GM18508 (cell line): ENCODE measurements at regions not wholly inside any gene's neighbourhood (a gene's known extent, or its start where the extent isn't known, plus 50 kb on each side); places are given as distances from the start of the nearest gene placed in this dataset.

Experiments used
- ATAC-seq: cut with Tn5 transposase; IDR thresholded peaks from one replicate; pipeline ENCODE4 v1.9.1; 2021; ENCODE audit warnings: moderate number of reproducible peaks; ENCODE audit not compliant: insufficient read depth, unreplicated experiment

- ATAC-seq, result no peak
These were observed 262.4 kb upstream of the SALL3 start for GRCh38 chr18:78717051-78717765.

DNA sequence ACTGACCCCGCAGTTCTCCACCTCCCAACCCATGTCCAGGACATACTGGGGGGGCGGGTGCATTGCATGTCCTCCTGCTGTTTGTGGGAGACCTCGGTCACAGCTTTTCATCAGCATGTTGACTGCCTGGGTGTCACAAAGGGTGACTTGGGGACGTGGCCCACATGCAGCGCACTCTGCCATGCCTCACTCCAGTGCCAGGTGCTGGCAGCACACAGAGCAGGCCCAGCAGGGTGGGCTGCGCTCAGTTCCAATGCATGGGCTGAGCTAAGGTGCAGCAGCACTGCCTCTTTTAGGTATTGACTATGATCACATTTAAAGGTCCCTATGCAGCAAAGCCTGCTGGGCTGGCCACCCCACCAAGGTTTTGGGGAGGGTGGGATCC is 261.9 kb upstream of the SALL3 start:
- no peak for ATAC-seq

DNA sequence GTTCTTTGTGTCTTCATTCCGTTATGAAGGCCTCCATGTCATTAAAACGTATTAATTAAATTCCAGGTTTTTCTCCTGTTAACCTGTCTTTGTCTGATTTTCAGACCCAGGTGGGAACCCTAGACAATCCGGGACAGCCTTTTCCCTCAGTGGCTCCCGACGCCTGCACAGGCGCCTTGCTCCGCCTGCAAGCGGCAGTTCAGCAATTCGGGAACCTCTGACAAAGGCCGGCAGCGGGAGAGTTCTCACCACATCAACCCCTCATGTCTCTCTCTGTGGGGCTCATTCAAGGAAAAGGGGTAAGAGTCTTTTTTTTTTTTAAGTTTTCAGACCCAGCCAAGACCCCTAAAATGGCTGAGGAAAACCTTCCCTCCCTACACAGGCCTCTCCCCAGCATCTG is 259.8 kb upstream of the SALL3 start:
- ATAC-seq, result no peak

DNA sequence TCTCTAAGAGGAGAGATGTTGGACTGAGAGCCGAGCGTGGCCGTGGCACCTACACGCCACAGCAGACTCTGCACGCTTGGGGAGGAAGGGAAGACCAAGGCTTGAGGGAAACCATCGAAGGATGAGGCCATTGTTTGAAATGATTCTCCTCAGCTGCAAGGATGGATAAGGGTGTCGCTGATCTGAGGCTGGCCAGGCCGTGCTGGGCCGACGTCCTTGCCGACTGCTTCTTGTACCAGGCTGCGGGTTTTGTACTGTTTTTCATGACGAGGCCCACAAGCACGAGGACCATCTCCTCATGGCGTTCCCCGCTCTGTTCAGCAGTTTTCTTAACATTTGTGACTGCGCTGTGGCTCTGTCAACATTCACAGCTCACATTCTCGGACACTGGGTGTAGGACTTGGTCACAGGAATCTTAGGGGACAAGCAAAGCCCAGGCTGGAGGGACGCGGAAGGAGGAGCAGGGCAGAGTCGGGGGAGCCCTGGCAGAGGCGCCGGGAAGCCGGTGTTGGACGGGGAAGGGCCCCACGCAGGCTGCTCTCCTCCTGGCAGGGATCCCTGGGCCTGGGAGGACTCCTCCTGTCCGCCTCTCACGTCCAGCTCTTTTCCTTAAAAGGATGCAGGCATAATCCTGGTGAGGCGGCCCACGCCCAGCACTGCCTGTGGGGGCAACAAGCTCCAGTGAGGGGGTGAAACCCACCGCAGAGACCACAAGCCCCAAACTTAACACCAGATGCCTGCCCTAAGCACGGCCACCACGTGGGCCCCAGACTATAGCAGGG is 259.0 kb upstream of the SALL3 start:
- no peak for ATAC-seq

- ATAC-seq, result no peak
These were observed 258.3 kb upstream of the SALL3 start for GRCh38 chr18:78721238-78721875.

DNA sequence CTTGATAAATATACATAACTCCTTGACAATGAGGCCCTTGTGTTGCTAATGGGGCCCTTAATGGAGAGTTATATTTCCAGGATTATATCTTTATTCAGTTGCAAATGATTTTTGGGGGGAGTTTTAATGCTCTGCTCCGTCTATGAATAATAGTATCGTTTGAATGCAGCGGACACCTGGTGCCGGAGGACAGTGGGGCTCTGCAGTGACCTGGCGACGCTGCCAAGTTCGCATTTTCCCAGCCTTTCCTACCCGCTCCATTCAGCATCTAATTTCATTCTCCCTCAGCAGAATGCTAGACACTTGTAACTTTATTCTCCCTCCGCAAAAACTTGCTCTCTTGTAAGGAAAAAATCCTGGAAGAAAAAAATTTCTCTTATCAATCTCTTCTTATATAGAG is 257.6 kb upstream of the SALL3 start:
- ATAC-seq, result no peak

DNA sequence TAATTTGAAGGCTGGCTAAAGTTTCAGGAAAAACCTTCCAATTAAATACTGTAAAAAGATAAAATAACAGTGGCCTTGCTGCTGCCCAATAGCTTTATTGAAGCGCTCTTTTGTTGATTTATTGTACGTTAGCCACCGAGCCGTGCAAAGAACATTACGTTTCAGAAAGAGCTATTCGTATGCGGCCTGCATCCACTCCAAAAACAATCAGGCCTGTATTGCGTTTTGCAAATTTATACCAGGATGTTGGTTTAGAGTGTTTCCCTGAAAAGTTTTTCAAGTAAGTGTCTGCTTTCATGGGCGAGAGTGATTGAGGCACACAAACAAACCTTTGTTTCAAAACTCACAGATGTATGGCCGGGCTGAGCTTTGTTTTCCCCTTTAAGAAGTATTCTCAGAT is 257.2 kb upstream of the SALL3 start:
- ATAC-seq, result no peak

- no peak for ATAC-seq
These were observed 256.5 kb upstream of the SALL3 start for GRCh38 chr18:78722929-78723710.

GRCh38 chr18:78724214-78724914 is 255.3 kb upstream of the SALL3 start:
- ATAC-seq, result no peak

DNA sequence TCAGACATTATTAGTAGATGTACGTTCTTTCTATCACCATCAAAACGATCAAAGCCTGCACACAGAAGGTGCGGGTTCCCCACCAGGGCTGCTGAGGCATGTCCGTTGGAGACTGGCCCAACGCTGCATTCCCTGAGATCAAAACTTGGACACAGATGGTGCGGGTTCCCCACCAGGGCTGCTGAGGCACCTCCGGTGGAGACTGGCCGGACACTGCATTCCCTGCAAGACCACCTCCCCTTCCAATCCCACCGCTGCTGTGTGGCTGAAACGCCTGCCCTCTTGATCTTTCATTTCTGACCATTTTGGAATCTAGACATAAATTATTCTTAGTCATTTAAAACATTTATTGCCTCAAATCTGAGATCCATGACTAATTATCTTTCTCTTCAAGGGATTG is 254.2 kb upstream of the SALL3 start:
- ATAC-seq, result no peak

DNA sequence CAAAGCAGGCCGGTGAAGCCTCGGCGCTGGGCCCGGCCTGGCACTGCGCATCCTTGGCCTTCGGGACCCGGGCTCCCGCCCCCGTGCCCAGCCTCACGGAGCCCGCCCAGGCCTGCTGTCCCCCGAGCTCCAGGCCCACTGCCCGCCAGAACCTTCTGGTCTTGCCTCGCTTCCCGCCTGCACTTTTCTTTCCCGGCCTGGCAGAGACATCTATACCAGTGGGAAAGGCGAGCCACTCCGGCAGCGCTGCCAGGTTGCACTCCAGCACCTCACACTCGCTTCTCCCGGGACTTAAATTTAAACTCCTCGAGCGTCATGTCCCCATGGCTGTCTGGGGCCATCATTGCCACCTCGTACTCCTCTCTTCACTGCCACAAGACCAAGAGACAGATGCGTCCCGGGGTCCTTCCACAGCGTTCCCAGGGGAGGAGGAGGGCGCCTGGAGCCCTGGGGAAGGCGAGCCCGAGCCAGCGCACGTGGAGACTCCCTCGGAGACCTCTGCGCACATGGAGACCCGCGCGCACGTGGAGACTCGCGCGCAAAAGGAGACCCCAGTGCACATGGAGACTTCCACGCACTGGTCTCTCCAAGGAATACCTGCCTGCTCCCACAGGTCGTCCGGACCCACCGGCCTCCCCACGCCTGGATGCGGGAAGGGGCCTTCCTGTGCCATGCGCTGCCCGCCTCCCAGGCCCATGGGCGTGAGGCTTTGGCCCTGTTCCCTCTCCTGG is 253.1 kb upstream of the SALL3 start:
- no peak for ATAC-seq

- no peak for ATAC-seq
These were observed 252.4 kb upstream of the SALL3 start for GRCh38 chr18:78727057-78727739.

GRCh38 chr18:78727877-78728783 is 251.5 kb upstream of the SALL3 start:
- ATAC-seq, result no peak

- ATAC-seq, result no peak
These were observed 250.7 kb upstream of the SALL3 start for GRCh38 chr18:78728784-78729467.

DNA sequence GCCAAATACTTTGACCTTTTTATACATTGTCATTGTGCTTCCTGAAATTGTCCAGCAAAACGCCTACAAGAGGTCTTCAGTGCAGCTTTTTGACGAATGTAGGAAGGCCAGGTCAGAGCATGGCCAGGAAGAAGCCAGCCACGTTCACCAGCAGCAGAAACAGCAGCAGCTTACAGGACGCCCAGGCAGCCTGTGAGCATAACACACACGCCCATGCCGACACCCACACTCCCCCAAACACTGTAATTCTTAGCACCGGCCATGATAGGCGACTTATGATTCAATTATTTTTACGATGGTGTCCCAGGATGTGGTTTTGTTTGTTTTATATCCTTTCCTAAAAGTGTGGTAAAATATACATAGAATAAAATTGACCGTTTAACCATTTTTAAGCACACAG is 249.1 kb upstream of the SALL3 start:
- ATAC-seq, result no peak

GRCh38 chr18:78731016-78731397 is 248.6 kb upstream of the SALL3 start:
- ATAC-seq, result no peak

DNA sequence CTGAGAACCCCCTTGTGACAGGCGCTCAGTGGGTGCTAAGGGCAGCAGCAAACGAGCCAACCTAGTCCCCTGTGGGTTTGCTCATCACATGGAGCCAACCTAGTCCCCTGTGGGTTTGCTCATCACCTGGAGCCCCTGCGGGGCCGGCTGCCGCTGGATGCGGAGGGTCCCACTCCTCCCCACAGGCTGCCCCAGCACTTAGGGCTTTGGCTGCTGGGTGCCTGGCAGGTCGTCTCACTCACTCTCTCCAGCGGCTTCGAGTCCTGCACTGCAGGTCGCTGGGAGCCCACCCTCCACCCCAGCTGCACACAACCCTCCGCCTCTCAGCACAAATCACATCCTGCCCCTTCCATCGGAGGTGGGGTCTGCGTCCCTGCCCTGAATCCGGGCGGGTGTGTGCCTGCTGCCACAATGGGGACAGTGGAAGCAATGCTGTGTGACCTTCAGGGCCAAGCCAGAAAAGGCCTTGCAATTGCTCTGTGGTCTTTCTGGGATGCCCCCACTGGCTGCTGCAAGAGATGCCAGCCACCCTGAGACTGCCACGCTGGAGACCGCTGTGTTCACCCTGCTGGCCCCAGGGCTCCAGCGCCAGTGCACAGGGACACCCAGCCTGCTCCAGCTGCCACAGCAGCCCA is 248.1 kb upstream of the SALL3 start:
- ATAC-seq, result no peak
